ENCODE measurements at regions not wholly inside any gene's neighbourhood (a gene's known extent, or its start where the extent isn't known, plus 50 kb on each side); places are given as distances from the start of the nearest gene placed in this dataset.
"Not testable (repeated sequence)": the region's sequence is repeated elsewhere in the genome, so short reads cannot be mapped to it uniquely, and the experiment has no call there.

- no peak for DNase-seq
Observed at GRCh38 chr6:27854421-27854820, 57.8 kb downstream of the OR2B2 start.

- no peak for DNase-seq
Observed at GRCh38 chr6:27851440-27851839, 60.8 kb downstream of the OR2B2 start.

GRCh38 chr6:27849001-27849400 lies 63.2 kb downstream of the OR2B2 start:
- DNase-seq, result not testable (repeated sequence)

GRCh38 chr6:27847706-27848105 lies 64.5 kb downstream of the OR2B2 start:
- no peak for DNase-seq

GRCh38 chr6:27840572-27840971 lies 71.6 kb downstream of the OR2B2 start:
- DNase-seq, result no peak

GRCh38 chr6:27839626-27840475 lies 72.3 kb downstream of the OR2B2 start:
- DNase-seq, result peak; percentile 79

- no peak for DNase-seq
Observed at GRCh38 chr6:27838945-27839625, 73.1 kb downstream of the OR2B2 start.

GRCh38 chr6:27838058-27838944 lies 73.9 kb downstream of the OR2B2 start:
- peak; percentile 98 for DNase-seq

GRCh38 chr6:27837625-27838057 lies 74.6 kb downstream of the OR2B2 start:
- DNase-seq, result no peak

- DNase-seq, result peak; percentile 71
Observed at GRCh38 chr6:27836783-27837624, 75.2 kb downstream of the OR2B2 start.

GRCh38 chr6:27836141-27836782 lies 75.9 kb downstream of the OR2B2 start:
- DNase-seq, result no peak

- no peak for DNase-seq
Observed at GRCh38 chr6:27834879-27835549, 77.2 kb downstream of the OR2B2 start.

- DNase-seq, result no peak
Observed at GRCh38 chr6:27834384-27834783, 77.8 kb downstream of the OR2B2 start.

- DNase-seq, result peak; percentile 53
Observed at GRCh38 chr6:27831434-27832081, 80.6 kb downstream of the OR2B2 start.

GRCh38 chr6:27830600-27831433 lies 81.4 kb downstream of the OR2B2 start:
- DNase-seq, result not testable (repeated sequence)

- DNase-seq, result no peak
Observed at GRCh38 chr6:27830212-27830599, 82.0 kb downstream of the OR2B2 start.

GRCh38 chr6:27829453-27830211 lies 82.6 kb downstream of the OR2B2 start:
- DNase-seq, result no peak

- DNase-seq, result not testable (repeated sequence)
Observed at GRCh38 chr6:27827477-27827876, 84.7 kb downstream of the OR2B2 start.

- not testable (repeated sequence) for DNase-seq
Observed at GRCh38 chr6:27826612-27826985, 85.6 kb downstream of the OR2B2 start.

Data from NCI-H226 (cell line).